ENCODE measurements at regions not wholly inside any gene's neighbourhood (a gene's known extent, or its start where the extent isn't known, plus 50 kb on each side); places are given as distances from the start of the nearest gene placed in this dataset.
A peak's percentile ranks its signal among the peaks of the same experiment; 100 is the strongest.

- DNase-seq (ENCODE audit: low read depth in 2 of 2), result no peak
Measured at GRCh38 chr3:24999357-24999756, 428.7 kb upstream of the RARB start.

- no peak for DNase-seq (ENCODE audit: low read depth in 2 of 2)
Measured at GRCh38 chr3:25000971-25001591, 427.0 kb upstream of the RARB start.

GRCh38 chr3:25002052-25002451 lies 426.0 kb upstream of the RARB start:
- no peak for DNase-seq (ENCODE audit: low read depth in 2 of 2)

- peak in 1 of 2 experiments; percentile 30 for DNase-seq (ENCODE audit: low read depth in 2 of 2)
Measured at GRCh38 chr3:25007974-25008658, 419.9 kb upstream of the RARB start.

GRCh38 chr3:25009665-25010064 lies 418.4 kb upstream of the RARB start:
- no peak for DNase-seq (ENCODE audit: low read depth in 2 of 2)

- DNase-seq (ENCODE audit: low read depth in 2 of 2), result no peak
Measured at GRCh38 chr3:25015599-25015998, 412.5 kb upstream of the RARB start.

GRCh38 chr3:25018909-25019308 lies 409.2 kb upstream of the RARB start:
- DNase-seq (ENCODE audit: low read depth in 2 of 2), result no peak

GRCh38 chr3:25019506-25019905 lies 408.6 kb upstream of the RARB start:
- no peak for DNase-seq (ENCODE audit: low read depth in 2 of 2)

- DNase-seq (ENCODE audit: low read depth in 2 of 2), result no peak
Measured at GRCh38 chr3:25021816-25022215, 406.2 kb upstream of the RARB start.

- DNase-seq (ENCODE audit: low read depth in 2 of 2), result no peak
Measured at GRCh38 chr3:25023876-25024275, 404.2 kb upstream of the RARB start.

- no peak for DNase-seq (ENCODE audit: low read depth in 2 of 2)
Measured at GRCh38 chr3:25025236-25025635, 402.8 kb upstream of the RARB start.

- no peak for DNase-seq (ENCODE audit: low read depth in 2 of 2)
Measured at GRCh38 chr3:25027650-25028049, 400.4 kb upstream of the RARB start.

GRCh38 chr3:25029820-25030219 lies 398.2 kb upstream of the RARB start:
- no peak for DNase-seq (ENCODE audit: low read depth in 2 of 2)

GRCh38 chr3:25032344-25032743 lies 395.7 kb upstream of the RARB start:
- no peak for DNase-seq (ENCODE audit: low read depth in 2 of 2)

GRCh38 chr3:25033407-25034029 lies 394.5 kb upstream of the RARB start:
- no peak for DNase-seq (ENCODE audit: low read depth in 2 of 2)

- DNase-seq (ENCODE audit: low read depth in 2 of 2), result peak in 1 of 2 experiments; percentile 32
Measured at GRCh38 chr3:25035526-25035925, 392.5 kb upstream of the RARB start.

GRCh38 chr3:25036633-25037032 lies 391.4 kb upstream of the RARB start:
- DNase-seq (ENCODE audit: low read depth in 2 of 2), result no peak

- peak; percentile 91 to 93 for DNase-seq (ENCODE audit: low read depth in 2 of 2)
Measured at GRCh38 chr3:25037049-25037547, 391.0 kb upstream of the RARB start.

GRCh38 chr3:25038271-25038670 lies 389.8 kb upstream of the RARB start:
- DNase-seq (ENCODE audit: low read depth in 2 of 2), result no peak

GRCh38 chr3:25038922-25039321 lies 389.1 kb upstream of the RARB start:
- no peak for DNase-seq (ENCODE audit: low read depth in 2 of 2)

GRCh38 chr3:25040748-25041147 lies 387.3 kb upstream of the RARB start:
- DNase-seq (ENCODE audit: low read depth in 2 of 2), result peak; percentile 53 to 63

GRCh38 chr3:25041871-25042584 lies 386.0 kb upstream of the RARB start:
- no peak for DNase-seq (ENCODE audit: low read depth in 2 of 2)

Data from fibroblast of skin of left quadriceps (primary cell).